VCaP (cell line): ENCODE measurements at regions not wholly inside any gene's neighbourhood (a gene's known extent, or its start where the extent isn't known, plus 50 kb on each side); places are given as distances from the start of the nearest gene placed in this dataset.

Experiments used
- H3K27ac ChIP-seq: fragments of 450-650 bp; 2 replicates; pipeline ENCODE4 v1.5.1; 2017
- CTCF ChIP-seq: fragments of 450-650 bp; conservative IDR thresholded peaks from 2 replicates; pipeline ENCODE4 v1.5.1; 2017; ENCODE audit warnings: mild to moderate bottlenecking, moderate library complexity

- H3K27ac ChIP-seq, result no peak overlapping the region
- no peak for TF ChIP-seq CTCF
These were observed 79.6 kb upstream of the WDR1 start for GRCh38 chr4:10196191-10196590.

- H3K27ac ChIP-seq, result no peak overlapping the region
- no peak for TF ChIP-seq CTCF
These were observed 75.7 kb upstream of the WDR1 start for GRCh38 chr4:10192331-10192730.

GRCh38 chr4:10188400-10189004, 71.9 kb upstream of the WDR1 start:
- no peak for TF ChIP-seq CTCF
- no peak overlapping the region for H3K27ac ChIP-seq

- no peak; the same call in 1 of the 2 replicates for TF ChIP-seq CTCF
These were observed 69.9 kb upstream of the WDR1 start for GRCh38 chr4:10186228-10187214.

GRCh38 chr4:10185518-10186227, 69.1 kb upstream of the WDR1 start:
- no peak for TF ChIP-seq CTCF
- no peak overlapping the region for H3K27ac ChIP-seq

More at GRCh38 chr4:10186228-10187214, 69.9 kb upstream of the WDR1 start:
- no peak overlapping the region for H3K27ac ChIP-seq

- no peak overlapping the region for H3K27ac ChIP-seq
- TF ChIP-seq CTCF, result no peak
These were observed 67.9 kb upstream of the WDR1 start for GRCh38 chr4:10184501-10184938.

- TF ChIP-seq CTCF, result no peak
- no peak overlapping the region for H3K27ac ChIP-seq
These were observed 67.4 kb upstream of the WDR1 start for GRCh38 chr4:10184041-10184440.
